ENCODE measurements at regions not wholly inside any gene's neighbourhood (a gene's known extent, or its start where the extent isn't known, plus 50 kb on each side); places are given as distances from the start of the nearest gene placed in this dataset.

DNA sequence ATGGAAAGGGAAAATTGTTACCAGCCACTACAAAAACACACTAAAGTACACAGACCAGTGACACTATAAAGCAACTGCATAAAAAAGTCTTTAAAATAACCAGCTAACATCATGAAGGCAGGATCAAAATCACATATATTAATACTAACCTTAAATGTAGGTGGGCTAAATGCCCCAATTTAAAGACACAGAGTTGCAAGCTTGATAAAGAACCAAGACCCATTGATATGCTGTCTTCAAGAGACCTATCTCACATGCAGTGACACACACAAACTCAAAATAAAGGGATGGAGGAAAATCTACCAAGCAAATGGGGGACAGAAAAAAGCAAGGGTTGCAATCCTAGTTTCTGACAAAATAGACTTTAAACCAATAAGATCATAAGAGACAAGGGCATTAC, 246.3 kb downstream of the SEC16B start:
- H3K4me3 ChIP-seq (replicated peaks in 1 of 2; ENCODE audit: low read depth in 2 of 2, low read length in 2 of 2), result no peak overlapping the region
- DNase-seq (ENCODE audit: low read depth in 2 of 2), result no peak
- TF ChIP-seq, protein P1, sequence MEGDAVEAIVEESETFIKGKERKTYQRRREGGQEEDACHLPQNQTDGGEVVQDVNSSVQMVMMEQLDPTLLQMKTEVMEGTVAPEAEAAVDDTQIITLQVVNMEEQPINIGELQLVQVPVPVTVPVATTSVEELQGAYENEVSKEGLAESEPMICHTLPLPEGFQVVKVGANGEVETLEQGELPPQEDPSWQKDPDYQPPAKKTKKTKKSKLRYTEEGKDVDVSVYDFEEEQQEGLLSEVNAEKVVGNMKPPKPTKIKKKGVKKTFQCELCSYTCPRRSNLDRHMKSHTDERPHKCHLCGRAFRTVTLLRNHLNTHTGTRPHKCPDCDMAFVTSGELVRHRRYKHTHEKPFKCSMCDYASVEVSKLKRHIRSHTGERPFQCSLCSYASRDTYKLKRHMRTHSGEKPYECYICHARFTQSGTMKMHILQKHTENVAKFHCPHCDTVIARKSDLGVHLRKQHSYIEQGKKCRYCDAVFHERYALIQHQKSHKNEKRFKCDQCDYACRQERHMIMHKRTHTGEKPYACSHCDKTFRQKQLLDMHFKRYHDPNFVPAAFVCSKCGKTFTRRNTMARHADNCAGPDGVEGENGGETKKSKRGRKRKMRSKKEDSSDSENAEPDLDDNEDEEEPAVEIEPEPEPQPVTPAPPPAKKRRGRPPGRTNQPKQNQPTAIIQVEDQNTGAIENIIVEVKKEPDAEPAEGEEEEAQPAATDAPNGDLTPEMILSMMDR (IDR thresholded peaks at IDR 0.05; ENCODE audit: low read depth, low read length), result no peak

DNA sequence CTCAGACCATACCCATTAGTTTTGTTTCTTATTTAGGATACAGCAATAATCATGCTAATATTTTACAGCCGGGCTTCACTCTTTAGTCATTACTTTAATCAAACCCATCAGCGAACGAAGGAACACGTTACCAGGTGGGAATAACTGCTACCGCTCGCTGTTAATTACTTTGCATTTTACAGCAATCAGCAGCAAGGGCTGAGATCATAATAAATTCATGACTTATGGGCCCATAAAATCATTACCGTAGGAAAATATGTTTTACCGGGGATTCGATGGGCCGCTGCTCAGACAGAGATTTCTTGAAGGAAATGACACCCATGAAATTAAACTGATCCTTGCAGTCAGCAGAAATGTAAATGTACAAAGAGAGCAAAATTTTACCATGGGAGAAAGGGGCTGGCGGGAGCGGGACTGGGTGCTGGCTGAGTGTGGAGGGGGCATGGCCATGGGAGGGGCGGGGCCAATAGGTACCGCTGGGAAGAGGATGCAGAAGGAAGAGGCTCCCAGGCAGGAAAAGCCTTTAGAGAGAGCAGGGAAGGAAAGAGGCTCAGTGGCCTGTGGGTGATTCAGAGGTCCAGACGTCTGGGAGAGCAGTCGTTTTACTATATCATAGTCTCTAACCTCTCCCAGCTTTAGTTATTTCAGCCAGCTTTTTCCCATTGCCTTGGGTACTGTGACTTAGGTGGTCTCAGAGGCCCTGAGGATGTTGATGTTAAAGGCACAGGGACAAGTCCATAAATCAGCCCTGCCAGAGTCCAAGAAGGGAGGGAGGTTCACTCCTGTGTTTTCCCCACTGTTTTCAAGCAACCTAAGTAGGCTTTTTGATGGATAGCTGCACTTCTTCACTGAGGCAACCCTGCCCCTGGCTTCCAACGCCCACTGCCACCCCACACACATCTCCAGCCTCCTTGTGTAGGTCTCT, 258.9 kb downstream of the SEC16B start:
- TF ChIP-seq, protein P1 (IDR thresholded peaks at IDR 0.05; ENCODE audit: low read depth, low read length), result no peak

DNA sequence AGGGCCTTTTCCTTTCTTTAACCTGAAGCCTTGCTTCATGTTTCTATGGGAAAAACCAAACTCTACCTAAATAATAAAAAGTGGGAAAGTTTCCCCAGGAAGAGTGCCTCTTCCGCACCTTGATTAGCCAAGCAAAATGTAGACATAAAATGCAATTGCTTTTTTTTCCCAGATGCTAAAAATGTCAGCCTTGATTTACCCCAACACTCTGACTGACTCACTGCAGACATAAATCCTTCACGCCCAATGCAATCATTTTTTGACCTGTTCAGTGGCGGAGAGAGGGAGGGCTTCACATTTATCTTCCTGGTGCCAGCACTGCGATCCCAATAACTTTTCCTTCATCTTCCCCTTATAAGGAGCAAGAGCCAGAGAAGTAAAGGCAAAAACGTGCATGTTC, 261.5 kb downstream of the SEC16B start:
- no peak overlapping the region for H3K4me3 ChIP-seq (replicated peaks in 1 of 2; ENCODE audit: low read depth in 2 of 2, low read length in 2 of 2)
- DNase-seq (ENCODE audit: low read depth in 2 of 2), result no peak
- TF ChIP-seq, protein P1 (IDR thresholded peaks at IDR 0.05; ENCODE audit: low read depth, low read length), result no peak

More for the DNA sequence above, 258.9 kb downstream of the SEC16B start:
- H3K4me3 ChIP-seq (replicated peaks in 1 of 2; ENCODE audit: low read depth in 2 of 2, low read length in 2 of 2), result no peak overlapping the region
- no peak for DNase-seq (ENCODE audit: low read depth in 2 of 2)

DNA sequence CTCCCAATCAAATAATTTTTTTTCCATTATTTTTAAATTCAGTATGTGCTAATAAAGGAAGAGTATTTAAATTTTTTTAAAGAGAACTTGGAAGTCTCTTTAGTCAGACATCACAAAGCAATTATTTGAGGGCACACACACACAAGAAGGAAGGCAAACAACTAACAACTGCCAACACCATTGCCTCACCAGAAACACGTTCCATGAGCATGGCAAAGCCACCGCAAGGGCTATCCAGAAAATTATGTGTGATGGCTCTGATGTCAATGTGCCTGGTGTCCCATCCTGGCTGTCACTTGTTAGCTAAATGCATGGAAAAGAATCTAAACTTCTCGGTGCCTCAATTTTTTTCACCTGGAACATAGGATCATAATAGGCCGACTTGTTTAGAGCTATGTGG, 262.9 kb downstream of the SEC16B start:
- TF ChIP-seq, protein P1 (IDR thresholded peaks at IDR 0.05; ENCODE audit: low read depth, low read length), result no peak
- H3K4me3 ChIP-seq (replicated peaks in 1 of 2; ENCODE audit: low read depth in 2 of 2, low read length in 2 of 2), result no peak overlapping the region
- no peak for DNase-seq (ENCODE audit: low read depth in 2 of 2)

GRCh38 chr1:177705839-177706238, 264.0 kb downstream of the SEC16B start:
- DNase-seq (ENCODE audit: low read depth in 2 of 2), result no peak
- TF ChIP-seq, protein P1 (IDR thresholded peaks at IDR 0.05; ENCODE audit: low read depth, low read length), result no peak
- H3K4me3 ChIP-seq (replicated peaks in 1 of 2; ENCODE audit: low read depth in 2 of 2, low read length in 2 of 2), result no peak overlapping the region

DNA sequence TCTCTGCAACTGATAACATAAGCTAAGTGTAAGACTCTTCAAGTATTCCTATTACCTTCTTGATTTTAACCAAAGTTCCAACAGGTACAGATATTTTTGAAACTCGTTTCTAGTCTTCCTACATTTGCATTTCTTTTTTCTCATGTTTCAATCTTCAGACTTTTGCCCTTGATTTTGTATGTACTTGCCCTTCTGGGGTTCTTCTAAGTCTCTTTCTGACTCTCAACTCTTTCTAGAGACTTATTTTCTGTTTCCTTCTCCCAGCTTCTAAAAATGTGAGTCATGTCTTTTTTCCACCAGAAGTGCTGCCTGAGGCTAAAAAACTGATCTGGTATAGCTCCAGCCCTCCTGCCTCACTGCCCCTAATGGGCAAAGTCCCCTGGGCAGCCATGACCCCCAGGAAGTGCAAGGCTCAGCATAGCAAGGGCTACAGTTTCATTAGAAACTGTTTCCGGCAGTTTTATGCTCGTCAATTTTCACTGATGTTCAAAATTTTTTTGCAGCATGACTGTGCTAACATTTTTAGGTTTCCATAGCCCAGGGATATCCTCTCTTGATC, 265.9 kb downstream of the SEC16B start:
- TF ChIP-seq, protein P1 (IDR thresholded peaks at IDR 0.05; ENCODE audit: low read depth, low read length), result no peak
- no peak overlapping the region for H3K4me3 ChIP-seq (replicated peaks in 1 of 2; ENCODE audit: low read depth in 2 of 2, low read length in 2 of 2)
- no peak for DNase-seq (ENCODE audit: low read depth in 2 of 2)
